Aorta (tissue), 5 donors: ENCODE measurements at regions not wholly inside any gene's neighbourhood (a gene's known extent, or its start where the extent isn't known, plus 50 kb on each side); places are given as distances from the start of the nearest gene placed in this dataset.

Source experiments
- ATAC-seq: fragments of 200-7000 bp; cut with Tn5 transposase; one replicate; pipeline ENCODE4 v1.9.1; 2022; ENCODE audit warnings: moderate library complexity; ENCODE audit not compliant: low FRiP score
- DNase-seq, 2 donors: peaks; one replicate each; pipeline ENCODE4 v3.0.0-alpha.2; 2020
- H3K27ac ChIP-seq, 2 donors: one replicate each; pipeline ENCODE4 v1.5.1; 2013; ENCODE audit warnings: low read length in 2 of 2, mild to moderate bottlenecking in 2 of 2, moderate library complexity in 2 of 2, control low read depth in 1 of 2, inconsistent platforms in 1 of 2, low read depth in 1 of 2
- H3K27me3 ChIP-seq, 2 donors: one replicate each; pipeline ENCODE4 v1.6.1; 2013; ENCODE audit warnings: control low read depth in 1 of 2, low read length in 1 of 2, mild to moderate bottlenecking in 1 of 2, moderate library complexity in 1 of 2; ENCODE audit not compliant: insufficient read depth in 2 of 2, control insufficient read depth in 1 of 2
- H3K36me3 ChIP-seq, 2 donors: one replicate each; pipeline ENCODE4 v1.6.1; 2013; ENCODE audit warnings: control low read depth in 1 of 2, low read length in 1 of 2, mild to moderate bottlenecking in 1 of 2; ENCODE audit not compliant: insufficient read depth in 2 of 2, control insufficient read depth in 1 of 2
- H3K4me1 ChIP-seq, 2 donors: one replicate each; pipeline ENCODE4 v1.6.1; 2013; ENCODE audit warnings: low read length in 2 of 2, control low read depth in 1 of 2, mild to moderate bottlenecking in 1 of 2, moderate library complexity in 1 of 2; ENCODE audit not compliant: insufficient read depth in 2 of 2, control insufficient read depth in 1 of 2
- H3K4me3 ChIP-seq, 2 donors: one replicate each; pipeline ENCODE4 v1.5.1; 2013; ENCODE audit warnings: low read length in 2 of 2, control low read depth in 1 of 2, mild to moderate bottlenecking in 1 of 2
- H3K9me3 ChIP-seq: one replicate; pipeline ENCODE4 v1.6.1; 2013; ENCODE audit warnings: mild to moderate bottlenecking, low read length; ENCODE audit not compliant: control insufficient read depth
- WGBS, 2 donors: extraction: QIAGEN DNeasy Blood & Tissue Kit; methylation state at CpG; one replicate each; pipeline ENCODE4 v1.1.7; 2013; 5-methylcytosine and 5-hydroxymethylcytosine counted together
- intact Hi-C, 2 donors: fragments of 100-400 bp; cut with DNase I; formaldehyde crosslinking; loops; one replicate each; pipeline versions ENCODE4 v1.14.2 to v1.15.0; 2022
- donor health status: healthy with polysubstance abuse.
- donor health status: Bipolar disorder and iron deficiency.
- donor health status: DM: no; HTN: no; CAD: no.
- donor health status: DM: no; HTN: no; CAD: no.
- donor health status: DM: yes; HTN: yes; CAD: no.

- no peak for ATAC-seq
- WGBS, 2 donors, result 90 to 91% methylated on average over 16 of the region's 16 CpGs
- DNase-seq, result no peak
- Histone ChIP-seq H3K4me1 (peaks cover 0 to 2% of the 10 kb centered on the region in 2 donors), H3K27me3 (no peaks in the 10 kb centered on the region), H3K9me3 (peaks cover 4% of the 10 kb centered on the region), H3K27ac (no peak overlapping the region), H3K4me3 (no peak overlapping the region), H3K36me3 (no peaks in the 10 kb centered on the region)
- intact Hi-C loops, result no loop called here
Measured at GRCh38 chr5:66426259-66427138, 169.7 kb upstream of the MAST4 start.

DNA sequence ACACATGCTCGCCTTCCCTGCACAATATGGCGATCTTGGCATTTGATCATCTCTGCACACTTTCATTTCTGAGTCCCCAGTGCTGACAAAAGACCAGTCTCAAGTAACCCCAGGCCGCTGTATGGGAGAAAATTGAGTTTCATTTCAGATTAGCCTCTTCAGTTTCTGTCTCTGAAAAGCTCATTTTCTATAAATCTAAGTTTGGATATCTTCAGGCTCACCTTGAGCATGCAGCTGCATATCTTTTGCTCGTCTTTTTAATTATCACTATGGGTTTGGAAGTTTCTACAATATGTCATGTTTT, 169.1 kb upstream of the MAST4 start:
- intact Hi-C loops, result no loop called here
- no peak overlapping the region for H3K27ac ChIP-seq
- no peaks in the 10 kb centered on the region for H3K27me3 ChIP-seq
- H3K4me1 ChIP-seq, result peaks cover 0 to 2% of the 10 kb centered on the region in 2 donors
- no peak for ATAC-seq
- H3K4me3 ChIP-seq, result no peak overlapping the region
- H3K9me3 ChIP-seq, result peaks cover 4% of the 10 kb centered on the region
- H3K36me3 ChIP-seq, result no peaks in the 10 kb centered on the region
- WGBS, 2 donors, result 66% methylated on average over 4 of the region's 4 CpGs
- DNase-seq, result no peak

DNA sequence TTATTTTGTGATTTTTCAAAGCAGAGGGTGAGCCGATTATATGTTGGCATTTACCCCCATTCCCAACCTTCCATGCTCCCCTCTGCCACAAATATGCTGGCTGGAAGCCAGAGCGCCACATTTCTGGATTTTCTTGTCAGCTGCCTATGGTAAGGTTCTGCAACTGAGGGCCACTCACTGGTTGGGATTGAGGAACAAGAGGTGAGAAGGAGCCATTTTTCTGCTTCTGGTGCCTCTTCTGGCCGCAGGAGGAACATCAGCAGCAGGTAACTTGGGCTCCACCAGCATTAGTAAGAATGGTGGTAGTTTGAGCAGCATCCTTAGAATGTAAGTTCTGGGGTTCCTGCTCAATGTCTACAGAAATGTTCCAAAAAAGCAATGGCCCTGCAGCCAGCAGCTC, 159.5 kb upstream of the MAST4 start:
- DNase-seq (no peak), ATAC-seq (no peak)
- H3K36me3 ChIP-seq, result no peaks in the 10 kb centered on the region
- WGBS, 2 donors, result 80 to 92% methylated on average over 3 of the region's 3 CpGs
- H3K27me3 ChIP-seq, result no peaks in the 10 kb centered on the region
- no peak overlapping the region for H3K27ac ChIP-seq
- H3K4me1 ChIP-seq, result peaks cover 0 to 2% of the 10 kb centered on the region in 2 donors
- H3K9me3 ChIP-seq, result no peaks in the 10 kb centered on the region
- intact Hi-C loops, result no loop called here
- H3K4me3 ChIP-seq, result no peak overlapping the region

GRCh38 chr5:66438087-66438486, 158.1 kb upstream of the MAST4 start:
- Histone ChIP-seq H3K27me3 (no peaks in the 10 kb centered on the region), H3K4me1 (peaks cover 0 to 2% of the 10 kb centered on the region in 2 donors), H3K27ac (no peak overlapping the region), H3K4me3 (no peak overlapping the region), H3K36me3 (no peaks in the 10 kb centered on the region), H3K9me3 (no peaks in the 10 kb centered on the region)
- ATAC-seq (no peak), DNase-seq (no peak)
- 88 to 98% methylated on average over 4 of the region's 4 CpGs for WGBS, 2 donors
- intact Hi-C loops, result no loop called here

- Histone ChIP-seq H3K27me3 (no peaks in the 10 kb centered on the region), H3K4me3 (no peak overlapping the region), H3K4me1 (peaks cover 0 to 2% of the 10 kb centered on the region in 2 donors), H3K36me3 (no peaks in the 10 kb centered on the region), H3K27ac (no peak overlapping the region), H3K9me3 (no peaks in the 10 kb centered on the region)
- ATAC-seq, result no peak
- 80 to 88% methylated on average over 3 of the region's 3 CpGs for WGBS, 2 donors
- DNase-seq, result no peak
- intact Hi-C loops, result no loop called here
Measured at GRCh38 chr5:66438696-66439095, 157.5 kb upstream of the MAST4 start.

DNA sequence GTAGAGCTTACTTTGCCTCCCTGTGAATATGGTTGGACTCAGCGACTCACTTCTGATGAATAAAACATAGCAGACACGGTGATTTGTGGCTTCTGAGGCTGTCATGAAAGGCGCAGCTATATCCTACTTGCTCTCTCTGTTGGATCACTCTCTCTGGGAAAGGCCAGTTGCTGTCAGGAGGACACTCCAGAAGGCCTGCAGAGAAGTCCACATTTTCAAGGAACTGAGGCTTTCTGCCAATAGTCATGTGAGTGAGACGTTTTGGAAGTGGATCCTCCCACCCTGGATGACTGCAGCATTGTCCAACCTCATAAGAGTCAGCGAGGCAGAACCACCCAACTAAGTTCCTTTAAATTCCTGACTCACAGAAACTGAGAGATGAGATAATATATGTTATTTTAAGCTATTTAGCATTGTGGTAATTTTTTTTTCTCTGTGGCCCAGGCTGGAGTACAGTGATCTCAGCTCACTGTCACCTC, 156.0 kb upstream of the MAST4 start:
- no peaks in the 10 kb centered on the region for H3K9me3 ChIP-seq
- intact Hi-C loops, result no loop called here
- peaks cover 0 to 2% of the 10 kb centered on the region in 2 donors for H3K4me1 ChIP-seq
- DNase-seq, result peak in 1 of 2 donors; percentile 54
- H3K27ac ChIP-seq, result no peak overlapping the region
- 11 to 34% methylated on average over 5 of the region's 5 CpGs for WGBS, 2 donors
- no peak overlapping the region for H3K4me3 ChIP-seq
- H3K27me3 ChIP-seq, result no peaks in the 10 kb centered on the region
- no peaks in the 10 kb centered on the region for H3K36me3 ChIP-seq
- ATAC-seq, result peak; percentile 60

- intact Hi-C loops, result no loop called here
- no peak overlapping the region for H3K4me3 ChIP-seq
- WGBS, 2 donors, result 83 to 91% methylated on average over 1 of the region's 1 CpG
- ATAC-seq (no peak), DNase-seq (no peak)
- no peaks in the 10 kb centered on the region for H3K36me3 ChIP-seq
- peaks cover 0 to 2% of the 10 kb centered on the region in 2 donors for H3K4me1 ChIP-seq
- no peak overlapping the region for H3K27ac ChIP-seq
- no peaks in the 10 kb centered on the region for H3K9me3 ChIP-seq
- no peaks in the 10 kb centered on the region for H3K27me3 ChIP-seq
Measured at GRCh38 chr5:66441351-66441750, 154.8 kb upstream of the MAST4 start.

GRCh38 chr5:66442951-66443445, 153.2 kb upstream of the MAST4 start:
- 29 to 38% methylated on average over 5 of the region's 5 CpGs for WGBS, 2 donors
- H3K27me3 ChIP-seq, result no peaks in the 10 kb centered on the region
- no peak overlapping the region for H3K4me3 ChIP-seq
- no peaks in the 10 kb centered on the region for H3K36me3 ChIP-seq
- ATAC-seq (peak; percentile 74), DNase-seq (peak in 1 of 2 donors; percentile 60)
- no peaks in the 10 kb centered on the region for H3K9me3 ChIP-seq
- intact Hi-C loops, result no loop called here
- no peak overlapping the region for H3K27ac ChIP-seq
- peaks cover 0 to 2% of the 10 kb centered on the region in 2 donors for H3K4me1 ChIP-seq
